Endodermal cell (in vitro differentiated cells): ENCODE measurements at regions not wholly inside any gene's neighbourhood (a gene's known extent, or its start where the extent isn't known, plus 50 kb on each side); places are given as distances from the start of the nearest gene placed in this dataset.

ENCODE experiments used
- DNase-seq: peaks from one replicate; pipeline ENCODE4 v3.0.0-alpha.2; 2017
- H3K27ac ChIP-seq: 2 replicates; pipeline ENCODE4 v1.5.1; 2013; ENCODE audit warnings: mild to moderate bottlenecking, low read depth, low read length, moderate library complexity
- H3K27me3 ChIP-seq: 2 replicates; pipeline ENCODE4 v1.6.1; 2013; ENCODE audit warnings: mild to moderate bottlenecking, low read length, moderate library complexity; ENCODE audit not compliant: insufficient read depth, control insufficient read depth, poor library complexity, severe bottlenecking
- H3K36me3 ChIP-seq: 2 replicates; pipeline ENCODE4 v1.7.0; 2013; ENCODE audit warnings: mild to moderate bottlenecking, low read length, moderate library complexity; ENCODE audit not compliant: control insufficient read depth, insufficient read depth
- H3K4me1 ChIP-seq: one replicate; pipeline ENCODE4 v1.7.0; 2013; ENCODE audit warnings: low read length; ENCODE audit not compliant: control insufficient read depth, insufficient read depth
- H3K4me3 ChIP-seq: 2 replicates; pipeline ENCODE4 v1.5.1; 2013; ENCODE audit warnings: mild to moderate bottlenecking, low read length, moderate library complexity
- H3K9ac ChIP-seq: 2 replicates; pipeline ENCODE4 v1.6.1; 2013; ENCODE audit warnings: mild to moderate bottlenecking, low read length, moderate library complexity; ENCODE audit not compliant: poor library complexity, severe bottlenecking; ENCODE audit errors: extremely low read depth
- H3K9me3 ChIP-seq: 2 replicates; pipeline ENCODE4 v1.6.1; 2013; ENCODE audit warnings: mild to moderate bottlenecking, low read length, moderate library complexity; ENCODE audit not compliant: control insufficient read depth
- H3K27ac Mint-ChIP-seq: 2 replicates; pipeline ENCODE4 v1.8.0; 2020; ENCODE audit warnings: mixed read lengths
- H3K27me3 Mint-ChIP-seq: 2 replicates; pipeline ENCODE4 v1.8.0; 2021; ENCODE audit warnings: mild to moderate bottlenecking, mixed read lengths; ENCODE audit not compliant: insufficient read depth
- H3K36me3 Mint-ChIP-seq: 2 replicates; pipeline ENCODE4 v1.8.0; 2020; ENCODE audit warnings: low read depth, mixed read lengths
- H3K4me1 Mint-ChIP-seq: 2 replicates; pipeline ENCODE4 v1.8.0; 2020; ENCODE audit warnings: mixed read lengths
- H3K4me3 Mint-ChIP-seq: 2 replicates; pipeline ENCODE4 v1.8.0; 2020; ENCODE audit warnings: mild to moderate bottlenecking, moderate library complexity, mixed read lengths
- H3K9me3 Mint-ChIP-seq: 2 replicates; pipeline ENCODE4 v1.8.0; 2020; ENCODE audit warnings: mild to moderate bottlenecking, mixed read lengths
- WGBS, 2 experiments: methylation state at CpG; one replicate each; pipeline versions ENCODE4 v1.1.5 to v1.1.7; 2013; ENCODE audit warnings: missing lambda C conversion rate in 2 of 2, mixed read lengths in 1 of 2; ENCODE audit not compliant: insufficient coverage in 1 of 2, insufficient read length in 1 of 2; 5-methylcytosine and 5-hydroxymethylcytosine counted together
- TF ChIP-seq, protein P1 (sequence below): fragments of 200-600 bp; sonication (generic); conservative IDR thresholded peaks from 2 replicates; pipeline ENCODE4 v1.5.0; 2021; ENCODE audit warnings: antibody characterized with exemption, mild to moderate bottlenecking

DNA sequence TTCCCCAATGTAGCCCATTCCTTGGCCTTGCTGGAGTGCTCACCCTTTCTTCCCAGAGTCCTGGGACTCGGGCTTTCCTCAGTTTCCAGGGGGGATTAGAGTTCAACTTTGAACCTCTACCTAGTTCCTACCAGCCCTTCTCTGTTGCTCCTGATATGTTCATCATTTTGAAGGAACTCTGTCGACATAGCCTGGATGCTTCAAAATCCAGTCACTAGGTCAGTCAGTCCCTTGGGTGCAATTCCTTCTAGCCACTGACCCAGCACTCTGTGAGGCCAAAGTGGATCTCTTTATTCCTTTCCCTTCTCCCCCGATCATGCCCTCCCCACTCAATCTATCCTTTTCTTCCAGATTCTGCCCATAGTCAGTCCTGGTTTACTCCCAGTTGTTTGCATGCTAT lies 72.3 kb upstream of the TMCC3 start:
- Mint-ChIP-seq H3K4me3 (no peak overlapping the region), H3K36me3 (no peaks in the 10 kb centered on the region), H3K4me1 (peaks cover 8% of the 10 kb centered on the region), H3K9me3 (peaks cover 11% of the 10 kb centered on the region), H3K27me3 (peaks cover 26% of the 10 kb centered on the region), H3K27ac (no peak overlapping the region)
- TF ChIP-seq, protein P1, sequence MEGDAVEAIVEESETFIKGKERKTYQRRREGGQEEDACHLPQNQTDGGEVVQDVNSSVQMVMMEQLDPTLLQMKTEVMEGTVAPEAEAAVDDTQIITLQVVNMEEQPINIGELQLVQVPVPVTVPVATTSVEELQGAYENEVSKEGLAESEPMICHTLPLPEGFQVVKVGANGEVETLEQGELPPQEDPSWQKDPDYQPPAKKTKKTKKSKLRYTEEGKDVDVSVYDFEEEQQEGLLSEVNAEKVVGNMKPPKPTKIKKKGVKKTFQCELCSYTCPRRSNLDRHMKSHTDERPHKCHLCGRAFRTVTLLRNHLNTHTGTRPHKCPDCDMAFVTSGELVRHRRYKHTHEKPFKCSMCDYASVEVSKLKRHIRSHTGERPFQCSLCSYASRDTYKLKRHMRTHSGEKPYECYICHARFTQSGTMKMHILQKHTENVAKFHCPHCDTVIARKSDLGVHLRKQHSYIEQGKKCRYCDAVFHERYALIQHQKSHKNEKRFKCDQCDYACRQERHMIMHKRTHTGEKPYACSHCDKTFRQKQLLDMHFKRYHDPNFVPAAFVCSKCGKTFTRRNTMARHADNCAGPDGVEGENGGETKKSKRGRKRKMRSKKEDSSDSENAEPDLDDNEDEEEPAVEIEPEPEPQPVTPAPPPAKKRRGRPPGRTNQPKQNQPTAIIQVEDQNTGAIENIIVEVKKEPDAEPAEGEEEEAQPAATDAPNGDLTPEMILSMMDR: no peak
- Histone ChIP-seq H3K4me3 (no peak overlapping the region), H3K27ac (no peak overlapping the region), H3K36me3 (no peaks in the 10 kb centered on the region), H3K4me1 (no peaks in the 10 kb centered on the region), H3K9me3 (peaks cover 8% of the 10 kb centered on the region), H3K9ac (no peak overlapping the region), H3K27me3 (peaks cover 4% of the 10 kb centered on the region)
- no peak for DNase-seq
- 90 to 100% methylated on average over 3 of the region's 3 CpGs for WGBS, 2 experiments

DNA sequence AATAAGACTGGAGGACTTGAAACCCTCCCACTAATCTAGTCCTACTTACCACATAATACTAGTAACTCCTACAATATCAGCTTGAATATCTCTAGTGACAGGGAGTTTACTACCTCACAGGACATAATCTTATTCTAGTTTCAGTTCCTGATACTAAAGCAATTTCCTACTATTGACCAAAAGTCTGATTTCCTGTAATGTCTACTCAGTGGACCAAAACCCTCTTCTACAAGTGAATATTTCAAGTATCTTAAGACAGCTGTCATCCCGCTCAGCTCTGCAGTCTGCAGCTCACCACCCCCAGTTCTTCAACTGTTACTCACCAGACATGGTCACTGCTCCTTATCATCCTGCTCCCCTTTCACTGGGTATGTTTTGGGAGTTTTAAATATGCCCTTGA lies 70.8 kb upstream of the TMCC3 start:
- no peak overlapping the region for H3K27ac ChIP-seq
- no peak overlapping the region for H3K9ac ChIP-seq
- H3K36me3 ChIP-seq: no peaks in the 10 kb centered on the region
- no peaks in the 10 kb centered on the region for H3K4me1 ChIP-seq
- no peak overlapping the region for H3K4me3 ChIP-seq
- TF ChIP-seq, protein P1: no peak
- WGBS, 2 experiments: 100% methylated on average over 1 of the region's 1 CpG; no CpG with 5 or more reads in 1 of the 2 experiments
- peaks cover 13% of the 10 kb centered on the region for H3K27me3 Mint-ChIP-seq
- no peaks in the 10 kb centered on the region for H3K9me3 ChIP-seq
- no peak for DNase-seq
- no peak overlapping the region for H3K4me3 Mint-ChIP-seq
- no peak overlapping the region for H3K27ac Mint-ChIP-seq
- no peaks in the 10 kb centered on the region for H3K36me3 Mint-ChIP-seq
- peaks cover 8% of the 10 kb centered on the region for H3K4me1 Mint-ChIP-seq
- no peaks in the 10 kb centered on the region for H3K27me3 ChIP-seq
- no peaks in the 10 kb centered on the region for H3K9me3 Mint-ChIP-seq

DNA sequence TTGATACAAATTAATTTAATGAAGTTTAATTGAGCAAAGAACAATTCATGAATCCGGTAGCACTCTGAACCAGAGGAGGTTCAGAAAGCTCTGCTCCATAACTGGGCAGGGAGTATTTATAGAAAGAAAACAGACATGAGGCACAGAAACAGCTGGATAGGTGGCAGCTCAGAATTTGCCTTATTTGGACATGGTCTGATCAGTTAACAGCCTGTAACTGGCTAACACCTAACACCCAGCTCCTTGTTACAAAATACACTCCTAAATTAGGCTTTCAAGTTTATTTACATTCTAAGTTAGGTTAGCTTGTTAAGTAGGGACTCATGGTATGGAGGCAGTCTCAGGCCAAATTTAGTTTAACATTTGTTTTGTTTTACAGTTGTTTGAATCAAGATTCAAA lies 67.8 kb upstream of the TMCC3 start:
- TF ChIP-seq, protein P1: no peak
- H3K27ac Mint-ChIP-seq: no peak overlapping the region
- no peaks in the 10 kb centered on the region for H3K4me1 ChIP-seq
- H3K9me3 Mint-ChIP-seq: no peaks in the 10 kb centered on the region
- 91 to 100% methylated on average over 1 of the region's 1 CpG for WGBS, 2 experiments
- no peaks in the 10 kb centered on the region for H3K9me3 ChIP-seq
- DNase-seq: no peak
- peaks cover 4% of the 10 kb centered on the region for H3K4me1 Mint-ChIP-seq
- no peak overlapping the region for H3K4me3 Mint-ChIP-seq
- no peaks in the 10 kb centered on the region for H3K36me3 Mint-ChIP-seq
- H3K27me3 ChIP-seq: no peaks in the 10 kb centered on the region
- peaks cover 14% of the 10 kb centered on the region for H3K27me3 Mint-ChIP-seq
- no peak overlapping the region for H3K27ac ChIP-seq
- H3K9ac ChIP-seq: no peak overlapping the region
- no peaks in the 10 kb centered on the region for H3K36me3 ChIP-seq
- no peak overlapping the region for H3K4me3 ChIP-seq
